Panc1 (cell line): ENCODE measurements at regions not wholly inside any gene's neighbourhood (a gene's known extent, or its start where the extent isn't known, plus 50 kb on each side); places are given as distances from the start of the nearest gene placed in this dataset.

Source experiments
- ATAC-seq: fragments of 200-7000 bp; cut with Tn5 transposase; 2 replicates; pipeline ENCODE4 v1.9.1; 2020; ENCODE audit warnings: mild to moderate bottlenecking, moderate library complexity
- BruUV-seq: library from RNA; stranded (reverse); fragments of 400-500 nt; replicated peaks from 2 replicates; lab custom pipeline; 2021; lab: Mats Ljungman, UMichigan
- CTCF ChIA-PET: fragments of 300-600 bp; sonication (Branson Sonifier 250); formaldehyde crosslinking; loops from one replicate; lab custom pipeline; 2022; ENCODE audit warnings: antibody characterized with exemption; lab: Charles Lee
- POLR2A ChIA-PET: fragments of 300-600 bp; sonication (Branson Sonifier 250); formaldehyde crosslinking; loops from one replicate; lab custom pipeline; 2022; ENCODE audit warnings: antibody characterized with exemption; lab: Charles Lee
- DNase-seq: peaks from one replicate; pipeline ENCODE4 v3.0.0-alpha.2; 2010; ENCODE audit warnings: low read depth, low spot score
- H3K27ac ChIP-seq: 2 replicates; pipeline ENCODE4 v1.5.1; 2011; ENCODE audit warnings: mild to moderate bottlenecking, low read length, inconsistent platforms
- H3K27me3 ChIP-seq: fragments of 200-500 bp; sonication (Bioruptor generic); 2 replicates; pipeline ENCODE4 v1.6.0; 2014; ENCODE audit warnings: low read length, inconsistent platforms; ENCODE audit not compliant: control insufficient read depth, insufficient read depth
- H3K36me3 ChIP-seq: fragments of 200-500 bp; sonication (Bioruptor generic); 2 replicates; pipeline ENCODE4 v1.5.1; 2014; ENCODE audit warnings: inconsistent platforms, mild to moderate bottlenecking, low read length, moderate library complexity; ENCODE audit not compliant: control insufficient read depth, insufficient read depth
- H3K4me1 ChIP-seq: 2 replicates; pipeline ENCODE4 v1.5.1; 2011; ENCODE audit warnings: inconsistent platforms, mild to moderate bottlenecking, low read length, moderate library complexity; ENCODE audit not compliant: control insufficient read depth, insufficient read depth
- H3K4me3 ChIP-seq, 2 experiments: 2 replicates each; pipeline ENCODE4 v1.5.1; 2011 to 2012; ENCODE audit warnings: low read depth in 2 of 2, low read length in 2 of 2, mild to moderate bottlenecking in 2 of 2, inconsistent platforms in 1 of 2, moderate library complexity in 1 of 2
- H3K9me3 ChIP-seq: fragments of 200-500 bp; sonication (Bioruptor generic); 2 replicates; pipeline ENCODE4 v1.5.1; 2014; ENCODE audit warnings: low read depth, mild to moderate bottlenecking, inconsistent platforms, low read length, moderate library complexity; ENCODE audit not compliant: control insufficient read depth, insufficient read depth
- POLR2AphosphoS5 ChIP-seq: IDR thresholded peaks from 2 replicates; pipeline ENCODE4 v1.6.1; 2012; ENCODE audit warnings: mild to moderate bottlenecking, low read depth, low read length, moderate library complexity
- SIN3A ChIP-seq: IDR thresholded peaks from 2 replicates; pipeline ENCODE4 v1.6.1; 2012; ENCODE audit warnings: low read depth, mild to moderate bottlenecking, low read length, moderate library complexity, borderline replicate concordance; ENCODE audit not compliant: insufficient read depth
- TCF7L2 ChIP-seq: IDR thresholded peaks from 2 replicates; pipeline ENCODE4 v1.6.1; 2011; ENCODE audit warnings: mild to moderate bottlenecking, low read depth, low read length, inconsistent platforms
- in situ Hi-C: cut with HindIII; loops from 2 replicates; pipeline ENCODE4 v1.10.0; 2016; ENCODE audit warnings: low sequenced_read_pairs, low pct_unique_long_range_greater_than_20kb
- intact Hi-C: fragments of 100-400 bp; cut with micrococcal nuclease; formaldehyde crosslinking; loops from one replicate; pipeline ENCODE4 v1.10.0; 2022; ENCODE audit not compliant: unreplicated experiment
- TF ChIP-seq, protein P1 (sequence below): fragments of 450-650 bp; IDR thresholded peaks from 2 replicates; pipeline ENCODE4 v1.5.1; 2017; ENCODE audit warnings: mild to moderate bottlenecking
- TF ChIP-seq, protein P2 (sequence below), 2 experiments: IDR thresholded peaks; 2 replicates each; pipeline ENCODE4 v1.6.1; 2011 to 2012; ENCODE audit warnings: low read depth in 2 of 2, control low read depth in 1 of 2, low read length in 1 of 2, mild to moderate bottlenecking in 1 of 2, moderate library complexity in 1 of 2; ENCODE audit not compliant: insufficient read depth in 1 of 2

DNA sequence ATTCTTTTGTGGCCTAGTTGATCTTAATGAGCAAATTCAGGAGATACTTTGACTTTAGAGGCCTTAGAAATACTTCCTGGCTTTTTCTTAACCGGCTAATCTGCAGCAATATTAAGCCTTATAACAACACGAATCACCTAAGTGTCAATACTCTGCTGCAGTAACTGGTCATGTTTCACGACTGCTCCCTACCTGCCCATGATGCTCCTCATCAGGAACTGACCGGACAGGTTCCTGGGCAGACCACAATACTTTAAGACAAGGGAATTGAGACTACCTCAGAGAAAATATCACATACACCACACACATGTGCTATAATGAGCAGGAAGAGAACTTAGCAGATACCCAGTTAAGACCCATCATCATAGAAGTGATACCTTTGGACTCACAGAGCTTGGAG, 211.9 kb upstream of the BMP4 start:
- ChIA-PET POLR2A (no interaction called here), CTCF (no interaction called here)
- DNase-seq = no peak
- no peak for TF ChIP-seq POLR2AphosphoS5
- no peak for TF ChIP-seq TCF7L2
- no peak for TF ChIP-seq SIN3A
- TF ChIP-seq, protein P1, sequence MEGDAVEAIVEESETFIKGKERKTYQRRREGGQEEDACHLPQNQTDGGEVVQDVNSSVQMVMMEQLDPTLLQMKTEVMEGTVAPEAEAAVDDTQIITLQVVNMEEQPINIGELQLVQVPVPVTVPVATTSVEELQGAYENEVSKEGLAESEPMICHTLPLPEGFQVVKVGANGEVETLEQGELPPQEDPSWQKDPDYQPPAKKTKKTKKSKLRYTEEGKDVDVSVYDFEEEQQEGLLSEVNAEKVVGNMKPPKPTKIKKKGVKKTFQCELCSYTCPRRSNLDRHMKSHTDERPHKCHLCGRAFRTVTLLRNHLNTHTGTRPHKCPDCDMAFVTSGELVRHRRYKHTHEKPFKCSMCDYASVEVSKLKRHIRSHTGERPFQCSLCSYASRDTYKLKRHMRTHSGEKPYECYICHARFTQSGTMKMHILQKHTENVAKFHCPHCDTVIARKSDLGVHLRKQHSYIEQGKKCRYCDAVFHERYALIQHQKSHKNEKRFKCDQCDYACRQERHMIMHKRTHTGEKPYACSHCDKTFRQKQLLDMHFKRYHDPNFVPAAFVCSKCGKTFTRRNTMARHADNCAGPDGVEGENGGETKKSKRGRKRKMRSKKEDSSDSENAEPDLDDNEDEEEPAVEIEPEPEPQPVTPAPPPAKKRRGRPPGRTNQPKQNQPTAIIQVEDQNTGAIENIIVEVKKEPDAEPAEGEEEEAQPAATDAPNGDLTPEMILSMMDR = no peak
- TF ChIP-seq, protein P2, sequence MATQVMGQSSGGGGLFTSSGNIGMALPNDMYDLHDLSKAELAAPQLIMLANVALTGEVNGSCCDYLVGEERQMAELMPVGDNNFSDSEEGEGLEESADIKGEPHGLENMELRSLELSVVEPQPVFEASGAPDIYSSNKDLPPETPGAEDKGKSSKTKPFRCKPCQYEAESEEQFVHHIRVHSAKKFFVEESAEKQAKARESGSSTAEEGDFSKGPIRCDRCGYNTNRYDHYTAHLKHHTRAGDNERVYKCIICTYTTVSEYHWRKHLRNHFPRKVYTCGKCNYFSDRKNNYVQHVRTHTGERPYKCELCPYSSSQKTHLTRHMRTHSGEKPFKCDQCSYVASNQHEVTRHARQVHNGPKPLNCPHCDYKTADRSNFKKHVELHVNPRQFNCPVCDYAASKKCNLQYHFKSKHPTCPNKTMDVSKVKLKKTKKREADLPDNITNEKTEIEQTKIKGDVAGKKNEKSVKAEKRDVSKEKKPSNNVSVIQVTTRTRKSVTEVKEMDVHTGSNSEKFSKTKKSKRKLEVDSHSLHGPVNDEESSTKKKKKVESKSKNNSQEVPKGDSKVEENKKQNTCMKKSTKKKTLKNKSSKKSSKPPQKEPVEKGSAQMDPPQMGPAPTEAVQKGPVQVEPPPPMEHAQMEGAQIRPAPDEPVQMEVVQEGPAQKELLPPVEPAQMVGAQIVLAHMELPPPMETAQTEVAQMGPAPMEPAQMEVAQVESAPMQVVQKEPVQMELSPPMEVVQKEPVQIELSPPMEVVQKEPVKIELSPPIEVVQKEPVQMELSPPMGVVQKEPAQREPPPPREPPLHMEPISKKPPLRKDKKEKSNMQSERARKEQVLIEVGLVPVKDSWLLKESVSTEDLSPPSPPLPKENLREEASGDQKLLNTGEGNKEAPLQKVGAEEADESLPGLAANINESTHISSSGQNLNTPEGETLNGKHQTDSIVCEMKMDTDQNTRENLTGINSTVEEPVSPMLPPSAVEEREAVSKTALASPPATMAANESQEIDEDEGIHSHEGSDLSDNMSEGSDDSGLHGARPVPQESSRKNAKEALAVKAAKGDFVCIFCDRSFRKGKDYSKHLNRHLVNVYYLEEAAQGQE (IDR thresholded peaks at IDR 0.05; ENCODE audit: insufficient read depth in 1 of 2, low read depth in 2 of 2, low read length in 1 of 2) = no peak
- no peak overlapping the region for H3K4me3 ChIP-seq
- no peaks in the 10 kb centered on the region for H3K4me1 ChIP-seq
- intact Hi-C loops (no loop called here), in situ Hi-C loops (no loop called here)
- no peak overlapping the region for H3K27ac ChIP-seq
- no peak for ATAC-seq
- no peaks in the 10 kb centered on the region for H3K27me3 ChIP-seq
- H3K9me3 ChIP-seq = no peaks in the 10 kb centered on the region
- no TSS peak for BruUV-seq
- no peaks in the 10 kb centered on the region for H3K36me3 ChIP-seq

DNA sequence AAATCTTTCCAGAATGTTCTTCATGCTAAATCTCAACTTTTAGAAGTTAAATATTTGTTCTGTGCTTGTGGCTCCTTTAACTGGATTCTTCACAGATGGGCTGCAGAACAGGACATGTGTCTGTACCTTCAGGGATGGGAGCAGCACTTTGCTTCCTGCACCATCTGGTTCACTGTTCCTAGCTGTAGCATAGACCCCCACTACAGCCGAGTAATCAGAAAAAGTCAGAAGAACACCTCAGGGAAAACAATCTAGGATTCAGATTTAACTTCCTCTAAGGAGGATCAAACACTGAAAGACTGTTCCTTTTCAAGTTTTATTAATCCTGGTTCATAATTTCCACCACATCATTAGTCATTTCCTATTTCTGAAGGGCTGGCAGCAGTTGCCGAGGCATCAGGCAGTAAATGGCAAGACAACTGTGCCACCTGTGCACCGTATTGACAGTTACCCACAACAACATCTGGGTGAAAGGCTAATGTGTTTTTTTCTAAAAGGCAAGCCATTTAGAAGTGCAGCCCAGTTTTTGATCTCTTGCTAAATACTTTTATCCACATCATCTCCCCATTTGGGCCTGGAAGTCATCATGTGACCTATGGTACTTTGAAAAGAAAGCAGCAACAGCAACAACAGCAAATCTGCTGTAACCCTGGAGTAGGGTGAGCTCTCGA, 212.8 kb upstream of the BMP4 start:
- Histone ChIP-seq H3K4me3 (no peak overlapping the region), H3K9me3 (no peaks in the 10 kb centered on the region), H3K4me1 (no peaks in the 10 kb centered on the region), H3K27me3 (no peaks in the 10 kb centered on the region), H3K36me3 (no peaks in the 10 kb centered on the region), H3K27ac (no peak overlapping the region)
- TF ChIP-seq, protein P1 = no peak
- TF ChIP-seq, protein P2 (IDR thresholded peaks at IDR 0.05; ENCODE audit: insufficient read depth in 1 of 2, low read depth in 2 of 2, low read length in 1 of 2) = no peak
- no peak for TF ChIP-seq SIN3A
- no peak for TF ChIP-seq TCF7L2
- ChIA-PET CTCF (no interaction called here), POLR2A (no interaction called here)
- DNase-seq (no peak), ATAC-seq (no peak)
- BruUV-seq = no TSS peak
- in situ Hi-C loops (no loop called here), intact Hi-C loops (no loop called here)
